AG08396 (cell line): ENCODE measurements at regions not wholly inside any gene's neighbourhood (a gene's known extent, or its start where the extent isn't known, plus 50 kb on each side); places are given as distances from the start of the nearest gene placed in this dataset.
"Not testable (repeated sequence)": the region's sequence is repeated elsewhere in the genome, so short reads cannot be mapped to it uniquely, and the experiment has no call there.

Experiments used
- DNase-seq: peaks from one replicate; pipeline ENCODE4 v3.0.0; 2012; ENCODE audit warnings: low spot score, mixed read lengths

DNA sequence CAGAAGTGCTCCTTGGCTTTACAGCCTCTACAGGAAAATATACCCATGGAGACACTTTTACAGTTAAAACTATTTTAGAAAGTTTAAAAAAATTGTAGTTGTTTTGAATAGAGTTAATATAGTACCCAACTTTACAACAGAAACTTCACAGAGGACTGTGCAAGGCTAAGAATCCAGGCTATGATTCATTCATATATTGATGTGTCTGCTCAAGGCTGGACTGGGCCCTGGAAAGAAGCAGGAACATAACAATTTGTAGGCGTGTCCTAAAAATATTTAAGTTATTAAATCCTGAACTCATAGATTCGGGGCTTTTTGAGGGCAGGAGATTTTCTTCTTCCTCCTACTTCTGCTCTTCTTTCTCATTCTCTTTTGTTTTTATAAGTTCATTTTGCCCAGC, 291.5 kb upstream of the CCDC179 start:
- no peak for DNase-seq

DNA sequence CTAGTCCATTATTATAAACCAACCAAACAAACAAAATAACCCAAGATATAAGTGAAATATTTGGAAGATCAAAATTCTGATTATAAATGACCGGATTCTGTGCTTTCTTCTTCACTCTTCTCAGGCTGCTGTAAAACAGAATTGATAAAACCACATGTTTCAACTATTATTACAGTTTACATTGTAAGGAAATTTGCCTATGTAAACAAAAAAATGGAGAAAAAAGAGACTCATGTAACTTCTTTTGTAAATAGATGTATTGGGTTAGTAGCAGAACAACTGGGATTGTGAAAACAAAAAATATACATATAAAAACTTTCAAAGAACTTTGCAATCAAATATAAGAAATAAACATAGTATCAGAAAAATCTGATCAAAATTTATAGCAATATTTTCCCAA, 295.2 kb upstream of the CCDC179 start:
- no peak for DNase-seq

DNA sequence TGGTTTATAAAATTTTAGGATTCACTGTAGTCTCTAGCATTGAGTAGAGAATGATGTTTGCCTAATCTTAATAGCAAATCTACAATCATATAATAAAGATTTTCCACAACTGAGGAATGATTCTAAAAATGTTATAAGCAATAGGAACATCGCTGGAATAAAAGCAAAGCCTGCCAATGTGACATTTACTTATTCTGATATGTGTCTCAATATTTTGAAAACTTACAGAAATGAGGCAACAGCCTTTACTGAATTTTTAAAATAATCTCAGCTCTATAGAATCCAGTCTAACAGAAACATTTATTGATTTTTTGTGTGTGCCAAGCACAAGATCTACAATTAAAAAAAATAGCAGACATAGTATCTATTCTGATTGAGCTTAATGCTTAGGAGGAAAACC, 303.7 kb upstream of the CCDC179 start:
- no peak for DNase-seq

DNA sequence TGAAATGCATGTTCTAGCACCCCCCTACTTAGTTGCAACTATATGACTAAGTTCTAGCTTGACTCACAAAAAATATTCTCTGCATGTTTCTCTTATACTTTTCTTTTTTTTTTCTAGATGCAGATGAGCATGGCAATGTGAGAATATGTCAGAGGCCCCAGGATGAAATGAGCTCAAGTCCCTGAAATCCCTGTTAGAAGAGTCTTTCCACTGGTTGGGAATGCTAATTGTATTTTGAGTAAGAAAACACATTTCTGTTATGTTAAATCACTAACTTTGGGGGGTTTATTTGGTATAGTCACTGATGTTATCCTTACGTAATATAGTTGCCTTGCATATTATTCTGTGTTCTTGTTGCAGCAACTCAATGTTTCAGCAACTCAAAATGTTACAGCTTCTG, 306.1 kb upstream of the CCDC179 start:
- no peak for DNase-seq

DNA sequence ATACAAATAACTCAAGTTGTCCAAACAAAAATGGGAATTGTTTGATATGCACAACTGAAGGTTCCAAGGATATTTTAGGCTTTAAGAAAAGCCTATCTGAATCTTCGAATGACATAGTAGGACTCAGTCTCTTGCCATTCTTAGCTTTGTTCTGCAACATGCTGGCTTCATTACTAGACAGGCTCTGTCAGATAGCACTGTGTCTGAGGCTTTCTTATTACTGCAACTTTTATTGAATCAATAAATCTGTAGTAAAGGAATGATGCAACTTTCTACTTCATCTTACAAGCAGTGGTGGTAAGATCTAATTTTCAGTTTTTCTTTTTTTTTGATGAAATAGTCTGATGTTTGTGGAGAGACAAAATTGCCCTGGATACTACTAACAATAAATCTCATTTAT, 319.3 kb upstream of the CCDC179 start:
- DNase-seq = no peak

DNA sequence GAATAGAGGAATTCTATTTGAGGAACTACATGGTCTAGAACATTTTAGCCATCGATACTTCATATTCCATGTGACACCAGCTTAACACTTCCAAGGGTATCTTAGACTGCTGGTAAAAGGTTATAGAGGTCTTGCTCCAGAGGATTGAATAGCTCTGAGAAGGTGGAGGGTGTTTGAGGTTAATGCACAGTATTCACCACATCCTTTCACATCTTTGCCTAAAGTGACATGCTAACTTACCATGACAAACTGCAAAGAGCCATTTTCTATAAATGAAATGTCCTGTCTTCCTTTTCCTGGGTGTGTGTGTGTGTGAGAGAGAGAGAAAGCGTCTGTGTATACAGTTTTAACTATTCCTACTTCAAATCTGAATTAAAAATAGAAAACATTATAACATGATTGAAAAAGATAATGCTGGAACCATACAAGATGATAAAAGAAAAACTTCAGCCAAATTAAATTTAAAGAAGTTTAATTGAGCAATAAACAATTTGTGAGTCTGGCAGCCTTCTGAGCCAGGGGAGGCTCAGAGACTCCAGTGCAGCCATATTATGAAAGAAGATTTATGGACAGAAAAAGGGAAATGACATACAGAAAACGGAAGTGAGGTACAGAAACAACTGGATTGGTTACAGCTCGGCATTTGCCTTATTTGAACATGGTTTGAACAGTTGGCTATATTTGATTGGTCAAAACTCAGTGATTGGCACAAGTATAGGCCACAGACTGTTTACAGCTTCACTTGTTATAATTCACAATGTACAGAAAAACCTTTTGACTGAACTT, 320.9 kb upstream of the CCDC179 start:
- DNase-seq = no peak

DNA sequence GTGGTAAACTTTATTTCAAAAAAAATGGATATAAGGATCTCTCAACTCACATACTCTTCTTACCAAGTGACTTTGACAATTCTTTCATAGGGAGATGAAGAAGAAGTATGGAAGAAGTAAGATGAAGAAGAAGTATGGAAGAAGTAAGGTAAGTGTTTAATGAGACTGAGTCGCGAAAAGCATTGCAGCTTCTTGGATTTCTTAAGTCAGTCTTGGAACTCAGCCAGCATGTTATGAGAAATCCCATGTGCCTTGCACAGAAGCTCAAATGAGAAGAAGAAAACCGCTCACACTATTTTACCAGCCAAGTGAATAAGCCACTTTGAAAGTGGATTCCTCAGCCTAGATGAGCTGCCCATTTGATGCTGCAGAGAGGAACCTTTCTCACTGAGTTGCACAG, 332.0 kb upstream of the CCDC179 start:
- DNase-seq = no peak

DNA sequence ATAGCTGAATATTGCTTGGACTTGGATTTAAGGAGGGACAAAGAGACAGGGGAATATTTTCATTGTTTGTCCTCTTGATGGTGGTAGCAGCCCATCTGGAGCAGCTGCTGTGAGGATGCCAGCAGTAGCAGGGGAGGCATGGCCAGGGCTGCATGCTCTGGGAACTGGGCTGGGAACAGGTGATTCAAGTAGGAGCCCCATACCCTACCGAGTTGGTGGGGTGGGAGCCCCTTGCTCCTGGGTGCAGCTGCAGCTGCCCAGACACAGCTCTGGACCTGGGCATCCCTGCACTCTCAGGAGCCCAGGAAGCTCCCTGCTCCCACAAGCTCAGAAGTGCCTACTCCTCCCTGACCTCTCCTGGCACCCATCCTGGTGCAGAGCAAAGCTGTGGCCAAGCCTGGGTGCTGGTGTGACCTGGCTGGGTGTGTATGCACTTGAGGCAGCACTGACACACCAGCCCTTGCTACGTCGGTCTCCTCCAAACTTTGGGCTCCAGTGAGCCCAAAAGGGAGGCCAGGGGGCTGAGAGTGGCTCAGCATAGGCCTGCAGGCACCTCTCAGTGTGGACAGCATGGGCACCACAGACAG, 341.8 kb upstream of the CCDC179 start:
- no peak for DNase-seq

DNA sequence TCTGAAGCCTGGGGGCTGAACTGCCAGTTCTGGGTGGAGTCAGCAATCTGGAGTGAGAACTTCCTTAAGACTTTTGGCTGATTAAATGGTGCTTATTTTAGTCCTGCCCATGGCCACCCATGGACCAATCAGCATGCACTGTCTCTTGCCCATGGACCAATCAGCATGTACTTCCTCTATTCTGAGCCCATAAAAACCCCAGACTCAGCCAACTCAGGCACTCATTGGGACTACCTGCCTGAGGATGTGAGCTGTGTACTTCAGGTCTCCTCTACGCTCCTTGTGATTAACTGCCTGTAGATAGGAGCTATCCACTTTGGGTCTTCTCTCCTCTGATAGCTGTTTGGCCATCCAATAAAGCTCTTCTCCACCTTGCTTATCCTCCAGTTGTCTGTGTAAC, 342.3 kb upstream of the CCDC179 start:
- no peak for DNase-seq

DNA sequence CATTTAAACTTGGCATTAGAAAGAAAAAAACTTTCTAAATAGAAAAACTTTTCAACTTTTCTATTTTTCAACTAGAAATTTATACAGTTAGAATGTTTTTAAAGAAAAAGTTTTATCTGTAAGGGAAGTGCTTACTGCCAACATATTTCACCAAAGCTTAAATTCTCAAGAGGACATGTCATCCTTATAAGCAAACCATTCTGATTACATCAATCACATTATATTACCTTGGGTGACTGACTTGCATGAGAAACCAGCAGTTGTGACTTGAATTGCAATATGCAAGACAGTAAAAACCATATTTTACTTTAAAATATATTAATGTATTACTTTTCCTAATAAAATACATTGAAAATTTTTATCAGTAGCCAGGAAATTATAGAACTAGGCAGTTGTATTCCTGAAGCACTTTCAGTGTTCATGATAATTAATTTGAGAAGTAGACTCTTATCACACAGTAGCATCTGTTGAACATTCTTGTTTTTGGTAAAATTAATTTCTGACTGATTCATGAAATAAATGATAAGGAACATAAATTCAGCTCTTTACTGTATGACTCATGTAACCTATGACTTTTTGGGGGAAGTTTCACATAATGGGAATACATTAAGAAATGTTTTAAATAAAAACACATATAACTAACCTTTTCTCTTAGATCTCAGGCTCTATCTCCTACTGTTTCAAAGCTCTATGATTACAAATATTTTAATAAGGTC, 345.0 kb upstream of the CCDC179 start:
- DNase-seq = no peak

DNA sequence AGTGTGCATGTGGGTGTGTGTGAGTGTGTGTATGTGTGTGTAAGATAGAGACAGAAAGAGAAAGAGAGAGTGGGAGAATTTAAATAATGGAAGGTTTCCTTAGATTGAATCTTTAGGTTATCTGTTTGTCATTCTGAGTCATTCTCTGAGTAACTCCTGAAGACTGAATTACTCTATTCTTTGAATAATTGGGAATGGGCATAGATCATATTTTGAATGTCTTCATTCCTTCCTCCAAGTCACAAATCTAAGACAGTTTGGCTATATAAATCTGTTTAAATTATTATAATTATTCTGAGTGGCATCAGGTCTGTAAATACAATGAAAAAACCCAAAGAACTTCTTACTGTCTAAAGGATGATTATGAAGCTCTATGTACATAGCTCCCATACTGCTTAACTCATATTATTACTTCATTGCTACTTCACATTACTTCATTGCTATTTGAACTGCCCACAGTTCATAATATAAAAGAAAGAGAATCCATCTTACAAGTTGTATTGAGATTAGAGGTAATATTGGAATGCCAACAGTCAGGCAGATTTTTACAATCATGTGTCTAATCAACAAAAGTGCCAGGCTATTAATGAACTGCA, 346.6 kb upstream of the CCDC179 start:
- DNase-seq = no peak

DNA sequence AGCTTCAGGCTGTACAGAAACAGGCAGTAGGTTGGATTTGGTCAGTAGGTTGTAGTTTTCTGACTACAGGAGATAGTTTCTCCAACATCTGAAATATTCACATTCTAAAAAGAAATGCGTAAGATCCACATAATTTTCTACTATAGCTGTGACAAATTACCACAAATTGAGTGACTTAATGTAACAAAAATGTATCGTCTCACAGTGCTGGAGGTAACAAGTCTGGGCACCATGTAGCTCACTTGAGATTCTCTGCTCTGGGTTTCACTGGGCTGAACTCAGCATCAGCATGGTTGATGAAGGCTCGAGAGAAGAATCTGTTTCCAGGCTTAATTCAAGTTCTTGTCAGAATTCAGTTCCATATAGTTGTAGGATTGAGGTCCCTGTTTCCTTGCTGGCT, 350.9 kb upstream of the CCDC179 start:
- DNase-seq = no peak

DNA sequence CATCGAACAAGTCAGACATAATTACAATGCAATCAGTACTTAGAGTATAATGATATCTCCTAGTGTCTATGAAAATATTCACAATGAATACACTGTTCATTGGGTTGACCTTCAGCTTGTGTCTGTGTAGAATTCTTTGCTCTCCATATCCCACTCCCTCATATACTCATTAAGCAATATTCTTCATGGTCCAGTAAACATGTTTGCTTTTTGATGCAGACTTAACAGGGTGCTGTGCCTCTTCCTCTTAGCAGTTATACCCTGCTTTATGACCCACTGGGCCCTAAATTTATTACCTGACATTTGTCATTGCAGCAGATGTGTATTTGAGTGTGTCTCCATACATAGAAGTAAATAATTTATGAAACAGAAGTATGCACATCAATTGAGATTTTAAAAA, 352.5 kb upstream of the CCDC179 start:
- DNase-seq = no peak

DNA sequence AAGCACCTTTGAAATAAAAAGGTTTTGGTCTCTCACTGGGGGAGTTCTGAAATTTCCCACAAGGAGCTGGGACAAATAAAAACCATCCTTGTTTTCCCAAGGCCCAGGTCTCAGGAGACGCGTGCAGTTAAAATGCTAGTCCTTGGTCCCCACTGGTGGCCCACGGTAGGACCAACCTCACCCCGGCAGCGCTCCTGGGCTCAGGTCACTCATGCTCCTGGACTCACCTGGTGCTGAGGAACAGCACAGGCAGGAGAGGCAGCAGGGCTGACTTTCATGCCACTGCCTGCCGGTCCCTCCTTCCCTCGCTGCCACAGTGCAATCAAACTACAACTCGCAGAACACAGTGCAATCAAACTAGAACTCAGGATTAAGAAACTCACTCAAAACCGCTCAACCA, 356.8 kb upstream of the CCDC179 start:
- DNase-seq = no peak

DNA sequence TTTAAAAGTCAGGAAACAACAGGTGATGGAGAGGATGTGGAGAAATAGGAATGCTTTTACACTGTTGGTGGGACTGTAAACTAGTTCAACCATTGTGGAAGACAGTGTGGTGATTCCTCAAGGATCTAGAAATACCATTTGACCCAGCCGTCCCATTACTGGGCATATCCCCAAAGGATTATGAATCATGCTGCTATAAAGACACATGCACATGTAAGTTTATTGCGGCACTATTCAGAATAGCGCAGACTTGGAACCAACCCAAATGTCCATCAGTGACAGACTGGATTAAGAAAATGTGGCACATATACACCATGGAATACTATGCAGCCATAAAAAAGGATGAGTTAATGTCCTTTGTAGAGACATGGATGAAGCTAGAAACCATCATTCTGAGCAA, 359.8 kb upstream of the CCDC179 start:
- DNase-seq = not testable (repeated sequence)

DNA sequence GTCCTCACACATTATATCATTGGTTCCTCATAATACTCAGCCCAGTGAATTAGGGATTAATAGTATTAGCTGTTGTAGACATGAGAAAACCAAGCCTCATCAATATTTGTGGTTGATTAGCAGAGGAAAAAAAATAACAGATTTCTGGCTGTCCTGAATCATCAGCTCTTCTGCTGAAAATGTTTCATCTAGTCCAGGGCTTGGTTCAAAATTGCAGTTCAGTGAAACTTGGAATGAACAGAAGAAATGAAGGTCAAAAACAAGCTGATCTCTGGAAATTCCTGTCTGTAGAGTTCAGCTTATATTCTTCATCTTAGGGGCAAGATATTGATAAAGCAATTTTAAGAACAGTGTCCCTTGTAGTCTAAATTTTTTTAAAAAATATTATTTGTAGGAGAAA, 361.1 kb upstream of the CCDC179 start:
- DNase-seq = no peak

DNA sequence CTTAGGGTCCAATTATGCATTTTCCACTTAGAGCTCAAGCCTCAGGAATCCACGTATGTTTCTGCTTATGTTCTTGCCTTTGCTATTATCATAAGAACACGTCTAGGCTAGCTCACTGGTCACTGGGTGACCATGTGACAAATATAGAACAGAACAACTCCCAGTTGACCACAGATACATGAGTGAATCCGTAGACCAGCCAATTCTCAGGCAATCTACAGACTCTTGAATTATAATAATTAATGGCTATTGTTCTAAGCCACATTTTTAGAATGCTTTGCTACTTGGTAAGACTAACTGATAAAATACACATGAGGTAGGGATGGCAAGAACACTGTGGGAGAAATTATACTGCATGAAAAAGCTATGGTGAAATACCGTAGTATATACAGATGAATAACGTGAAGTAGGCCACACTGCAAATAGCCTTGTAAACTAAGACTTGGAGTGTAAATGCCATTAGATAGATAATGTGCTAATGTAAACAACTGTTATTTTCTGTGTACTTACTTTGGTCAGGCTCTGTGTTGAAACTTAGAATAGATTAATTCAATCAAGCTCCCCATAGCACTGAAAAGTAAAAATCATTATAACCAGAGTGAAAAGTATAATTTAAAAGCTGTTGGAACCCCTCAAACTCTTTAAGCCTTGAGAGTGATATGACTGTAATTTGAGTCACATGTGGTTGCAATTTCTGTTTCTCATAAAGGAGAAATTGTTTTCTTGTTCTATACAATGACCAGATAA, 366.2 kb upstream of the CCDC179 start:
- DNase-seq = peak; percentile 5

DNA sequence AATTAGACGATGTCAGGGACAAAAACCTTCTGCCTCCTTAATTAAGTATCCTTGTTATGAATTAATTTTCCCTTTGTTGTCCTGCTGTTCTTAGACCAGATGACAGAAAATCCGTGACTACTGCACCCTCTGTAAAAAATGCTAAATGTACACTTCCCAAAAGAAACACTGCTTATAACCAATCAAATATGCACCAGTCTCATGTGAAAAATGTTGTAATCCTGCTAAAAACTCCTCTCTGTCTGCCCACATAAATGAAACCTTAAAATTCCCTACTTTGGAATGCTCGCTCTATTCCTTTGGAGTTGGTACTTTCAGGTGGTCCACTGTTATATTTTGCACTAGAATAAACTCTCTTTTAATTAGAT, 366.8 kb upstream of the CCDC179 start:
- no peak for DNase-seq

DNA sequence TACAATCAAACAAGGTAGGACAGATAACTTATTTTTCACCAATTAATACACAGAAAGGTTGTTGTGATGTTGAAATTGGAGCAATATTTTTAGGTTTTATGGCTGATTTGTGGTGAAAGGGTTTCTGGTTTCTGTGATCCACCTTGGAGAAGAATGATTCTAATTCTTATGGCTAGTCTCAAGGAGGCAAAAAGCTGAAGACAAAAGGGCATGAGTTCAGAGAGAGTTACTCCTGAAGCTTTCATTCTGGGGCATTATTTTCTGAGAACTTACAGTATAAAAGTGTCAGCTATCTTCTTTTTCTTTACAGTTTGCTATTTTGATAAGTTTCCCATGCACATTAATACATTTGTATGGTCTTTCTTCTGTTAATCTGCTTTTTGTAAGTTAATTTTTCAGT, 372.4 kb upstream of the CCDC179 start:
- no peak for DNase-seq

DNA sequence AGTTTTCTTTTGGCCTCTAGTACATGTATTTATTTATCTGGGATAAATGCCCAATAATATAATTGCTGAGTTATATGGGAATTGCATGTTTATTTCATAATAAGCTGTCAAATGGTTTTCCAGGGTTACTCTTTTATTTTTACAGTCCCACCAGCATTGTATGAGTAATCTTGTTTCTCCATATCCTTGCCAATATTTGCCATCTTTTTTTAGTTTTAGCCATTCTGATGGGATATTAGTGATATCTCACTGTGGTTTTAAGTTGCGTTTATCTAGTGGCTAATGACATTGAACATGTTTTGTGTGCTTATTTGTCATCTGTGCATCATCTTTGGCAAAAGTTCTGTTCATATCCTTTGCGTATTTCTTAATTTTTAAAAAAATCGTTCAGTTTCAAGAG, 372.8 kb upstream of the CCDC179 start:
- peak; percentile 7 for DNase-seq

DNA sequence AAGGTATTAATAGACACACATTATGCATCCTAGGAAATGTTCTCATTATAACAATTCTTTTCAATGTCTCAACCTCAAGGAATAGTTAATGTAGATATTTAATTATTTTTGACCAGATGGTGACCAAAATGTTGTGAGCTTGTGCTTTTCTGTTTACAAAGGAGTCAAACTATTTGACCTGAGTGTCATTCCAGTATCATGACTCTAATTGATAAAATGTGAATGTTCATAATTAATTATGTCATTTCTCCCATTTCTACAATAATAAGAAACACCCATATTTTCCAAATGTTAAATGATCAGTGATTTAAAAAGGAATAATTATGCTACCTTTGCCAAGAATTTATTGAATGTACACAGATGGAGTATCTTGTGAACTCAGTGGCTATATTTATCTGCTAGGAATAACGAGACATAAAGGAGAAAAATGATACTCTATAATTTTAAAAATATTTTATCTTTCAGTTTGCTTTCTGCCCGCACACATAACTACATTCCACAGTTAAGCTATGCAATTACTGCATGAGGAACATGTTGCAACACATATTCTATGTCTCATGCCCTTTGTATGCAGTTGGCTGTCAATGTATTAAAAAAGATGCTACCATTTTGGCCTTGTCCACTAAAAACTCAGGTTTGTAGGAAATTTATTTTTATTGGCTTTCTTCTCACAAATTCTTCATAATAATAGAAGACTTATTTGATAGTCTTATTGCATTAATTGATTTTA, 376.7 kb upstream of the CCDC179 start:
- DNase-seq = no peak

DNA sequence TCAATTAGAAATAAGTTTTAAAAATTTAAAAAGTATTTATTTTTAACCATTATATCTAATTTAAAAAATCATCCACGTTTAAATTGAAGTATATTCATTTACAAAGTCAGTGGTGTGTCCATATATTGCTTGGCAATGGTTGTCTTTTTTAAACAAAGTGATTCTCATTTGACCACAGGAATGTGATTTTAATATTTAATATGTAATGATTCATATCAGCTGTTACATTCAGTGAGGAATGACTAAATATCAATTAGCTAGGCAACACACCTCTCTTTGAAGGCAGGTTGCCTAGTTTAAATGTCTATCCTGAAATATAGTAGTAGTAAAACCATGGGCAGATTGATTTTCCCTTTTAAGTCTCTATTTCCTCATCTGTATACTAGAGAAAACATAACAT, 392.2 kb upstream of the CCDC179 start:
- no peak for DNase-seq
